SK-N-SH (cell line): ENCODE measurements at regions not wholly inside any gene's neighbourhood (a gene's known extent, or its start where the extent isn't known, plus 50 kb on each side); places are given as distances from the start of the nearest gene placed in this dataset.

Source experiments
- CTCF ChIA-PET: fragments of 300-600, 350-600 bp; formaldehyde crosslinking; extraction: SDS; loops from one replicate; lab custom pipeline; 2021; lab: Yijun Ruan, JAX
- POLR2A ChIA-PET: fragments of 350-600 bp; sonication (Branson Sonifier 250); formaldehyde crosslinking; extraction: SDS; loops from one replicate; lab custom pipeline; 2020; ENCODE audit warnings: antibody characterized with exemption, inconsistent platforms; lab: Yijun Ruan, JAX
- DNase-seq: peaks from one replicate; pipeline ENCODE4 v3.0.0; 2012
- H2AFZ ChIP-seq: fragments of 200-600 bp; sonication (generic); 2 replicates; pipeline ENCODE4 v1.8.1; 2016; ENCODE audit warnings: antibody characterized with exemption, mild to moderate bottlenecking, low read depth
- H3F3A ChIP-seq: fragments of 200-600 bp; sonication (generic); replicated peaks from 2 replicates; pipeline ENCODE3; 2016; ENCODE audit warnings: antibody characterized with exemption, mild to moderate bottlenecking; ENCODE audit not compliant: insufficient read depth
- H3K27ac ChIP-seq, 2 experiments: fragments of 200-500 bp in 1 of 2; fragments of 200-600 bp in 1 of 2; sonication (Bioruptor generic) in 1 of 2; sonication (generic), shearing (Covaris generic) in 1 of 2; 2 replicates each; pipeline versions ENCODE4 v1.5.1 to v1.6.1; 2014 to 2016; ENCODE audit warnings: low read depth in 2 of 2, inconsistent platforms in 1 of 2, low read length in 1 of 2, mild to moderate bottlenecking in 1 of 2, mixed read lengths in 1 of 2
- H3K27me3 ChIP-seq: fragments of 200-600 bp; sonication (generic), shearing (Covaris generic); 2 replicates; pipeline ENCODE4 v1.6.1; 2016; ENCODE audit warnings: mixed run types; ENCODE audit not compliant: insufficient read depth
- H3K36me3 ChIP-seq, 2 experiments: fragments of 200-500 bp in 1 of 2; fragments of 200-600 bp in 1 of 2; sonication (Bioruptor generic) in 1 of 2; sonication (generic) in 1 of 2; replicated peaks in 1 of 2; 2 replicates each; pipeline versions ENCODE3 to v1.5.1; 2014 to 2016; ENCODE audit warnings: low read length in 1 of 2, mild to moderate bottlenecking in 1 of 2; ENCODE audit not compliant: insufficient read depth in 2 of 2, control insufficient read depth in 1 of 2
- H3K4me1 ChIP-seq, 2 experiments: fragments of 200-500 bp in 1 of 2; fragments of 200-600 bp in 1 of 2; sonication (Bioruptor generic) in 1 of 2; sonication (generic), shearing (Covaris generic) in 1 of 2; 2 replicates each; pipeline versions ENCODE4 v1.5.1 to v1.6.1; 2014 to 2016; ENCODE audit warnings: low read depth in 1 of 2, low read length in 1 of 2, mixed run types in 1 of 2; ENCODE audit not compliant: insufficient read depth in 2 of 2, control insufficient read depth in 1 of 2
- H3K4me2 ChIP-seq: fragments of 200-600 bp; sonication (generic), shearing (Covaris generic); 2 replicates; pipeline ENCODE4 v1.6.1; 2017; ENCODE audit warnings: mixed run types
- H3K4me3 ChIP-seq, 2 experiments: fragments of 200-500 bp in 1 of 2; fragments of 200-600 bp in 1 of 2; sonication (Bioruptor generic) in 1 of 2; sonication (generic), shearing (Covaris generic) in 1 of 2; 2 replicates each; pipeline versions ENCODE4 v1.5.1 to v1.8.1; 2014 to 2016; ENCODE audit warnings: low read depth in 2 of 2, inconsistent platforms in 1 of 2, low read length in 1 of 2, mild to moderate bottlenecking in 1 of 2, mixed read lengths in 1 of 2, moderate library complexity in 1 of 2
- H3K79me2 ChIP-seq: fragments of 200-600 bp; sonication (generic); 2 replicates; pipeline ENCODE4 v1.8.1; 2017; ENCODE audit warnings: mild to moderate bottlenecking; ENCODE audit not compliant: insufficient read depth
- H3K9ac ChIP-seq: fragments of 200-600 bp; sonication (generic); 2 replicates; pipeline ENCODE4 v1.6.1; 2017; ENCODE audit warnings: mixed run types
- H3K9me2 ChIP-seq: fragments of 200-600 bp; sonication (generic); 2 replicates; pipeline ENCODE4 v1.6.1; 2017; ENCODE audit warnings: mixed run types
- H3K9me3 ChIP-seq: fragments of 200-600 bp; sonication (generic); 2 replicates; pipeline ENCODE4 v1.6.1; 2017; ENCODE audit warnings: mixed run types, mild to moderate bottlenecking, moderate library complexity
- H4K20me1 ChIP-seq: fragments of 200-600 bp; sonication (generic); 2 replicates; pipeline ENCODE4 v1.6.1; 2017; ENCODE audit warnings: mild to moderate bottlenecking, mixed run types; ENCODE audit not compliant: insufficient read depth
- ELF1 ChIP-seq: IDR thresholded peaks from 2 replicates; pipeline ENCODE4 v1.4.0; 2012
- EP300 ChIP-seq, 2 experiments: IDR thresholded peaks; 2 replicates each; pipeline versions ENCODE4 v1.4.0 to v1.6.1; 2012; ENCODE audit warnings: borderline replicate concordance in 1 of 2, low read depth in 1 of 2, low read length in 1 of 2
- FOXJ3 ChIP-seq: sonication (generic); formaldehyde crosslinking; IDR thresholded peaks from 2 replicates; pipeline ENCODE4 v1.5.1; 2020; ENCODE audit warnings: mild to moderate bottlenecking, missing genetic modification reagents
- FOXM1 ChIP-seq: IDR thresholded peaks from 2 replicates; pipeline ENCODE4 v1.4.0; 2012; ENCODE audit warnings: low read depth, mild to moderate bottlenecking
- GABPA ChIP-seq: IDR thresholded peaks from 2 replicates; pipeline ENCODE4 v1.4.0; 2012; ENCODE audit warnings: low read depth, mild to moderate bottlenecking
- GATA2 ChIP-seq: sonication (generic); formaldehyde crosslinking; IDR thresholded peaks from 2 replicates; pipeline ENCODE4 v1.5.0; 2020; ENCODE audit warnings: mild to moderate bottlenecking, missing genetic modification reagents
- JUND ChIP-seq: IDR thresholded peaks from 2 replicates; pipeline ENCODE4 v1.4.0; 2012
- NFIC ChIP-seq: IDR thresholded peaks from 2 replicates; pipeline ENCODE4 v1.4.0; 2012; ENCODE audit warnings: borderline replicate concordance
- NRF1 ChIP-seq: IDR thresholded peaks from 2 replicates; pipeline ENCODE4 v1.6.1; 2012; ENCODE audit warnings: low read depth, mild to moderate bottlenecking, low read length
- POLR2AphosphoS5 ChIP-seq: IDR thresholded peaks from 2 replicates; pipeline ENCODE4 v1.6.1; 2012; ENCODE audit warnings: low read depth, low read length
- RAD21 ChIP-seq: IDR thresholded peaks from 2 replicates; pipeline ENCODE4 v1.6.1; 2012; ENCODE audit warnings: mild to moderate bottlenecking, low read length
- RCOR1 ChIP-seq: fragments of 150-350 bp; IDR thresholded peaks from 2 replicates; pipeline ENCODE4 v1.6.1; 2017; ENCODE audit warnings: antibody characterized with exemption, low read length
- REST ChIP-seq: IDR thresholded peaks from 2 replicates; pipeline ENCODE4 v1.6.1; 2012; ENCODE audit warnings: mild to moderate bottlenecking, low read depth, low read length, moderate library complexity
- RFX5 ChIP-seq: IDR thresholded peaks from 2 replicates; pipeline ENCODE4 v1.6.1; 2012; ENCODE audit warnings: mild to moderate bottlenecking, improper control_type of control experiment, low read length
- SMC3 ChIP-seq: IDR thresholded peaks from 2 replicates; pipeline ENCODE4 v1.6.1; 2012; ENCODE audit warnings: low read depth, low read length, improper control_type of control experiment
- TEAD4 ChIP-seq: IDR thresholded peaks from 2 replicates; pipeline ENCODE4 v1.4.0; 2012; ENCODE audit warnings: mild to moderate bottlenecking, borderline replicate concordance; ENCODE audit not compliant: insufficient read depth
- USF1 ChIP-seq: IDR thresholded peaks from 2 replicates; pipeline ENCODE4 v1.4.0; 2012; ENCODE audit warnings: low read depth, borderline replicate concordance
- YY1 ChIP-seq: IDR thresholded peaks from 2 replicates; pipeline ENCODE4 v1.4.0; 2012; ENCODE audit warnings: low read depth, mild to moderate bottlenecking
- ZBTB33 ChIP-seq: IDR thresholded peaks from 2 replicates; pipeline ENCODE4 v1.4.0; 2012; ENCODE audit warnings: low read depth, borderline replicate concordance
- WGBS: methylation state at CpG from one replicate; pipeline ENCODE4 v1.1.6; 2017; ENCODE audit warnings: low lambda C conversion rate; 5-methylcytosine and 5-hydroxymethylcytosine counted together

GRCh38 chr10:10779511-10779910, 238.2 kb upstream of the CELF2 start:
- TF ChIP-seq ELF1 (no peak), FOXM1 (no peak), FOXJ3 (no peak), SMC3 (no peak), GABPA (no peak), YY1 (no peak), USF1 (no peak), POLR2AphosphoS5 (no peak), RFX5 (no peak), JUND (no peak), EP300 (IDR thresholded peaks at IDR 0.05; ENCODE audit: borderline replicate concordance in 1 of 2, low read depth in 1 of 2, low read length in 1 of 2) (no peak), TEAD4 (no peak), RCOR1 (no peak), ZBTB33 (no peak), NFIC (no peak), GATA2 (CRISPR knock-in tag) (no peak), NRF1 (no peak), REST (no peak), RAD21 (no peak)
- TF ChIP-seq, all 33 proteins: peak for 0
- H3K9ac ChIP-seq: no peak overlapping the region
- no peaks in the 10 kb centered on the region for H3K9me3 ChIP-seq
- DNase-seq: no peak
- 59% methylated on average over 3 of the region's 3 CpGs for WGBS
- no peak overlapping the region for H2AFZ ChIP-seq
- no peaks in the 10 kb centered on the region for H3F3A ChIP-seq
- no peaks in the 10 kb centered on the region for H3K4me1 ChIP-seq
- H3K27ac ChIP-seq: no peak overlapping the region
- no peaks in the 10 kb centered on the region for H3K79me2 ChIP-seq
- H4K20me1 ChIP-seq: no peaks in the 10 kb centered on the region
- H3K4me2 ChIP-seq: no peak overlapping the region
- H3K36me3 ChIP-seq: no peaks in the 10 kb centered on the region
- no peaks in the 10 kb centered on the region for H3K27me3 ChIP-seq
- ChIA-PET CTCF (no interaction called here), POLR2A (no interaction called here)
- no peak overlapping the region for H3K4me3 ChIP-seq
- H3K9me2 ChIP-seq: no peaks in the 10 kb centered on the region
